ENCODE measurements at regions not wholly inside any gene's neighbourhood (a gene's known extent, or its start where the extent isn't known, plus 50 kb on each side); places are given as distances from the start of the nearest gene placed in this dataset.
A peak's percentile ranks its signal among the peaks of the same experiment; 100 is the strongest.
"Not testable (repeated sequence)": the region's sequence is repeated elsewhere in the genome, so short reads cannot be mapped to it uniquely, and the experiment has no call there.

DNA sequence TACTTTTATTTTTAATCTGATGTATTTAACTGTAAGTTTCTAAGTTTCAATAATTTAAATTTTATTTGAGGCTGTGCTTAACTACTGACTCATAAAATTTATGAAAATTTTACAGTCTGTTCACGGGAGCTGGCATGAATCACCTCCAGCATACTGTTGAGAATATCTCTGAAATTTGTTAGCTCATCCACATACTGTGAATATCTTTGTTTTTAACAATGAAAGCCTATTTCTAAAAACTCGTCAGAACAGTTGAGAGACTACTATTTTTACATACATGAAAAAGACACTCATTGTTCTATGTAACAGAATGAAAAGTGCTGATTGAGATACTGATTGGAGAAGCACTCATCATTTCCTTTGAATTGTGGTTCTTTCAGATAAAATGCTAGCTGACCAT lies 749.3 kb downstream of the TENT5A start:
- Histone ChIP-seq H3K36me3 (ENCODE audit: control insufficient read depth, insufficient read depth, low read length) (no peaks in the 10 kb centered on the region), H3K4me3 (ENCODE audit: low read depth, low read length) (no peak overlapping the region), H3K27me3 (ENCODE audit: control insufficient read depth, insufficient read depth, low read length) (no peaks in the 10 kb centered on the region)
- TF ChIP-seq, protein P1, sequence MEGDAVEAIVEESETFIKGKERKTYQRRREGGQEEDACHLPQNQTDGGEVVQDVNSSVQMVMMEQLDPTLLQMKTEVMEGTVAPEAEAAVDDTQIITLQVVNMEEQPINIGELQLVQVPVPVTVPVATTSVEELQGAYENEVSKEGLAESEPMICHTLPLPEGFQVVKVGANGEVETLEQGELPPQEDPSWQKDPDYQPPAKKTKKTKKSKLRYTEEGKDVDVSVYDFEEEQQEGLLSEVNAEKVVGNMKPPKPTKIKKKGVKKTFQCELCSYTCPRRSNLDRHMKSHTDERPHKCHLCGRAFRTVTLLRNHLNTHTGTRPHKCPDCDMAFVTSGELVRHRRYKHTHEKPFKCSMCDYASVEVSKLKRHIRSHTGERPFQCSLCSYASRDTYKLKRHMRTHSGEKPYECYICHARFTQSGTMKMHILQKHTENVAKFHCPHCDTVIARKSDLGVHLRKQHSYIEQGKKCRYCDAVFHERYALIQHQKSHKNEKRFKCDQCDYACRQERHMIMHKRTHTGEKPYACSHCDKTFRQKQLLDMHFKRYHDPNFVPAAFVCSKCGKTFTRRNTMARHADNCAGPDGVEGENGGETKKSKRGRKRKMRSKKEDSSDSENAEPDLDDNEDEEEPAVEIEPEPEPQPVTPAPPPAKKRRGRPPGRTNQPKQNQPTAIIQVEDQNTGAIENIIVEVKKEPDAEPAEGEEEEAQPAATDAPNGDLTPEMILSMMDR (IDR thresholded peaks at IDR 0.05; ENCODE audit: insufficient read depth, low read depth, low read length), result no peak
- POLR2A ChIA-PET, result no interaction called here
- DNase-seq (ENCODE audit: low read depth), result peak; percentile 6
- CTCF ChIA-PET, result no interaction called here

DNA sequence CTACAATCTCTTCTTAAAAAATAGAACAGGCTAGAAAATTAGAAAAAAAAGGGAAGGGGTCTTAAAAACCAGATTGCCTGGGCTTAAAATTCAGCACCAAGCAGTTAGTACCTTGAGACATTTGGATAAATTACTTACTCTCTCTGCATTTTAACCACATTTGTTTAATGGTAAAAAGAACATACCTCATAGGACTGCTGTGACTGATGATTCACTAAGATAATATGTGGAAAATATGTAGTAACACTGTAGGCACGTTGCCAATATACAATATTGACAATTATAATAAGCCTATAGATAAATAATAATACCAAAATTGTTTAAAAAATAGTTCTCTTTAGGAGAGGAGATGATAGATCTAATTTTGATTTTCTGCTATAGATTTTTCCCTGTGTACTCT lies 750.4 kb downstream of the TENT5A start:
- H3K4me3 ChIP-seq (ENCODE audit: low read depth, low read length), result no peak overlapping the region
- DNase-seq (ENCODE audit: low read depth), result no peak
- H3K27me3 ChIP-seq (ENCODE audit: control insufficient read depth, insufficient read depth, low read length), result no peaks in the 10 kb centered on the region
- TF ChIP-seq, protein P1 (IDR thresholded peaks at IDR 0.05; ENCODE audit: insufficient read depth, low read depth, low read length), result no peak
- CTCF ChIA-PET, result no interaction called here
- POLR2A ChIA-PET, result no interaction called here
- no peaks in the 10 kb centered on the region for H3K36me3 ChIP-seq (ENCODE audit: control insufficient read depth, insufficient read depth, low read length)

DNA sequence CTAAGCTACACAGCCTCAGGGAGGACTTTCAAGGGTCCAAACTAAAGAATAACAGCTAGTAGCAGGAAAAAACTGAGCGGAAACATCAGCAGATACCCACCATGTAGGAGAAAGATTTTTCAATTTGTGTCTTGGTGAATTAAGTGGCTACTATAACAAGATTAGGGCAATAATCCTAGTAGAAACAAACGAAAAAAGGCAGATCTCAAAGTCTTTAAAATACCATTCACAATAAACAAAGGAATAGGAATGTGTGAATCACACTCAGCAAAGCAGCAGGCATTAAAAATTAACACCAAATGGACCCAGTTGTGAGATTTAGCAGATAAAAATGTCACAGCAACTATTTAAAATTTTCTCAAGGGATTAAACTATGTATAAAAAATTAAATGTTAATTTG lies 761.2 kb downstream of the TENT5A start:
- TF ChIP-seq, protein P1 (IDR thresholded peaks at IDR 0.05; ENCODE audit: insufficient read depth, low read depth, low read length), result no peak
- Histone ChIP-seq H3K36me3 (ENCODE audit: control insufficient read depth, insufficient read depth, low read length) (no peaks in the 10 kb centered on the region), H3K27me3 (ENCODE audit: control insufficient read depth, insufficient read depth, low read length) (no peaks in the 10 kb centered on the region), H3K4me3 (ENCODE audit: low read depth, low read length) (no peak overlapping the region)
- no peak for DNase-seq (ENCODE audit: low read depth)
- ChIA-PET CTCF (interaction anchor here (0.6 kb wide), 1 partner anchor 8 kb away, joined by 3 read pairs; no protein-coding TSS in a partner anchor), POLR2A (no interaction called here)

DNA sequence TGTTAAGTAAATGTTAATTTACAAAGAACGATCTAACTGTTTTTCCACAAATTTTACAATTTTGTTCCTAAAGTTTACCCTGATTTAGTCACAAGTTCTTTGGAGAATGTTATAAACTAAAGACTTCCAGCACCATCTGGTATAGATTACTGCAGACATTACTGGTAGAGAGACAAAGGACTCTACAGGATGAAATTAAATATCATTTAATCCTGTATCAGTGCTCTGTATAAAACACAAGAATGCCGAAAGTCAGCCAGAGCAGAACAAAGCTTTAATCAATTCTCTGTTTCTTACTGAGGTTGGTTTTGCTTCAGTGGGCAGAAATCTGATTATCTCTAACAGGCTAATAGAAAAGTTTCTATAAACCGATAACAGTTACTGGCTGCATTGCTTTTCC lies 763.6 kb downstream of the TENT5A start:
- ChIA-PET POLR2A (no interaction called here), CTCF (no interaction called here)
- Histone ChIP-seq H3K36me3 (ENCODE audit: control insufficient read depth, insufficient read depth, low read length) (no peaks in the 10 kb centered on the region), H3K27me3 (ENCODE audit: control insufficient read depth, insufficient read depth, low read length) (no peaks in the 10 kb centered on the region), H3K4me3 (ENCODE audit: low read depth, low read length) (no peak overlapping the region)
- no peak for DNase-seq (ENCODE audit: low read depth)
- TF ChIP-seq, protein P1 (IDR thresholded peaks at IDR 0.05; ENCODE audit: insufficient read depth, low read depth, low read length), result no peak

DNA sequence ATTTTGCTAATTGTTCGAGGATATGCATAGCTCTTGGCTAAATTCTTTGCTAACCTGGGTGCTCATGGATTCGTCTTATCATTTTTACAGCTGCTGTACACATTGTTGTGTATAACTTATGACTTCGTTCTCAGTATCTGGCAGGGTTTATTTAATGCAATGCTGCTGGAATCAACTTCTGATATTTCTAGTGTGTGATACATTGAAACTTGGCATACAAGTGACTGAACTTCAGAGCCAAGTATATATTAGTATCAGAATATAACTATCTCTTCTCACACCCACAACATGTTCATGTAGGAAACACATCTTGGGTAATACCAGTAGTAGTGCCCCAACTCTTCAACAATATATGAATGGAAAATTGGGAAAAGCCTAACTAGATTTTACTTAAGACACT lies 764.2 kb downstream of the TENT5A start:
- Histone ChIP-seq H3K36me3 (ENCODE audit: control insufficient read depth, insufficient read depth, low read length) (no peaks in the 10 kb centered on the region), H3K4me3 (ENCODE audit: low read depth, low read length) (no peak overlapping the region), H3K27me3 (ENCODE audit: control insufficient read depth, insufficient read depth, low read length) (no peaks in the 10 kb centered on the region)
- no peak for DNase-seq (ENCODE audit: low read depth)
- TF ChIP-seq, protein P1 (IDR thresholded peaks at IDR 0.05; ENCODE audit: insufficient read depth, low read depth, low read length), result no peak
- CTCF ChIA-PET, result no interaction called here
- POLR2A ChIA-PET, result no interaction called here

DNA sequence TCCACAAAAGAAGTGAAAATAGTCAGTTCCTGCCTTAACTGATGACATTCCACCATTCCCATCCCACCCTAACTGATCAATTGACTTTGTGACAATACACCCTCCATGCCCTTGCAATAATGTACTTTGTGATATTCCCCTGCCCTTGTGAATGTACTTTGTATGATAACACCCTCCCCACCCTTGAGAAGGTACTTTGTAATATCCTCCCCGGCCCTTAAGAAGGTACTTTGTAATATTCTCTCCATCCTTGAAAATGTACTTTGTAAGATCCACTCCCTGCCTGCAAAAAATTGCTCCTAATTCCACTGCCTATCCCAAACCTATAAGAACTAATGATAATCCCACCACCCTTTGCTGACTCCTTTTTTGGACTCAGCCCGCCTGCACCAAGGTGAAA lies 771.3 kb downstream of the TENT5A start:
- H3K27me3 ChIP-seq (ENCODE audit: control insufficient read depth, insufficient read depth, low read length); DNase-seq (ENCODE audit: low read depth); CTCF ChIA-PET; H3K4me3 ChIP-seq (ENCODE audit: low read depth, low read length); POLR2A ChIA-PET; H3K36me3 ChIP-seq (ENCODE audit: control insufficient read depth, insufficient read depth, low read length): not testable (repeated sequence)
